Ramos (cell line): ENCODE measurements at regions not wholly inside any gene's neighbourhood (a gene's known extent, or its start where the extent isn't known, plus 50 kb on each side); places are given as distances from the start of the nearest gene placed in this dataset.
"Not testable (repeated sequence)": the region's sequence is repeated elsewhere in the genome, so short reads cannot be mapped to it uniquely, and the experiment has no call there.

Source experiments
- in situ Hi-C: fragments of 300-500 bp; cut with MboI; formaldehyde crosslinking; loops from one replicate; pipeline ENCODE4 v1.14.3; 2022; ENCODE audit warnings: low sequenced_read_pairs; ENCODE audit not compliant: unreplicated experiment

- in situ Hi-C loops, result no loop called here
Measured at GRCh38 chr20:48451401-48451800, 376.4 kb downstream of the PREX1 start.

- in situ Hi-C loops, result no loop called here
Measured at GRCh38 chr20:48448666-48449600, 378.9 kb downstream of the PREX1 start.

- in situ Hi-C loops, result no loop called here
Measured at GRCh38 chr20:48447456-48447855, 380.3 kb downstream of the PREX1 start.

GRCh38 chr20:48445827-48446226 lies 382.0 kb downstream of the PREX1 start:
- in situ Hi-C loops, result no loop called here

- in situ Hi-C loops, result no loop called here
Measured at GRCh38 chr20:48444249-48444648, 383.6 kb downstream of the PREX1 start.

- in situ Hi-C loops, result no loop called here
Measured at GRCh38 chr20:48440916-48441315, 386.9 kb downstream of the PREX1 start.

GRCh38 chr20:48440261-48440660 lies 387.5 kb downstream of the PREX1 start:
- in situ Hi-C loops, result not testable (repeated sequence)

GRCh38 chr20:48437146-48437545 lies 390.7 kb downstream of the PREX1 start:
- in situ Hi-C loops, result no loop called here

- in situ Hi-C loops, result not testable (repeated sequence)
Measured at GRCh38 chr20:48436609-48437008, 391.2 kb downstream of the PREX1 start.

GRCh38 chr20:48433178-48433577 lies 394.6 kb downstream of the PREX1 start:
- in situ Hi-C loops, result no loop called here

GRCh38 chr20:48432494-48432832 lies 395.3 kb downstream of the PREX1 start:
- in situ Hi-C loops, result no loop called here

- in situ Hi-C loops, result no loop called here
Measured at GRCh38 chr20:48431653-48432493, 395.9 kb downstream of the PREX1 start.

GRCh38 chr20:48426630-48427029 lies 401.2 kb downstream of the PREX1 start:
- in situ Hi-C loops, result no loop called here

- in situ Hi-C loops, result no loop called here
Measured at GRCh38 chr20:48425817-48426612, 401.8 kb downstream of the PREX1 start.

GRCh38 chr20:48425321-48425720 lies 402.5 kb downstream of the PREX1 start:
- in situ Hi-C loops, result no loop called here

GRCh38 chr20:48422242-48422960 lies 405.4 kb downstream of the PREX1 start:
- in situ Hi-C loops, result no loop called here

- in situ Hi-C loops, result no loop called here
Measured at GRCh38 chr20:48421547-48421946, 406.3 kb downstream of the PREX1 start.

GRCh38 chr20:48420176-48420575 lies 407.6 kb downstream of the PREX1 start:
- in situ Hi-C loops, result no loop called here

GRCh38 chr20:48419173-48419572 lies 408.6 kb downstream of the PREX1 start:
- in situ Hi-C loops, result no loop called here

GRCh38 chr20:48416002-48416401 lies 411.8 kb downstream of the PREX1 start:
- in situ Hi-C loops, result no loop called here
